ENCODE measurements at regions not wholly inside any gene's neighbourhood (a gene's known extent, or its start where the extent isn't known, plus 50 kb on each side); places are given as distances from the start of the nearest gene placed in this dataset.

DNA sequence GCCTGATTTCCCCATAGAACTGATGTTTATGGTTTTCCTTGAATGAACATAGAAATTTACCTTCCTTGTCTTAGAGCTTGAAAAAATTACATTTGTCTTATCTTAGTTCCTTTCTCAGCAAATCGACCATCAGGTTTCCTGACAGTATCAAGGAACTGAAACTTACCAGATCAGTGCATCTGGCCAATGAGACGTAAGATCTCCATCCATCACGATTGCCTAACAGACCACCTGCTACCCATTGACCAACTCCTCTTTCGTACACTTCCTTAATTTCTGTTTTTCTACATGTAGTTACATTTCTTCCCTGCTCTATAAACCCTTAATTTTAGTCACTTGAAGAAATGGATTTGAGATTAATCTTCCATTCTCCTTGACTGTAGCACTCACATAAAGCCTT lies 57.4 kb upstream of the TMPRSS15 start:
- no peak for DNase-seq

- DNase-seq, result no peak
Observed at GRCh38 chr21:18461743-18462142, 58.2 kb upstream of the TMPRSS15 start.

GRCh38 chr21:18467715-18468114 lies 64.1 kb upstream of the TMPRSS15 start:
- DNase-seq, result no peak

- DNase-seq, result no peak
Observed at GRCh38 chr21:18468790-18469189, 65.2 kb upstream of the TMPRSS15 start.

- no peak for DNase-seq
Observed at GRCh38 chr21:18476639-18477038, 73.1 kb upstream of the TMPRSS15 start.

GRCh38 chr21:18477043-18477442 lies 73.5 kb upstream of the TMPRSS15 start:
- DNase-seq, result no peak

- no peak for DNase-seq
Observed at GRCh38 chr21:18478513-18478912, 74.9 kb upstream of the TMPRSS15 start.

GRCh38 chr21:18488252-18488651 lies 84.7 kb upstream of the TMPRSS15 start:
- no peak for DNase-seq

- DNase-seq, result no peak
Observed at GRCh38 chr21:18493422-18493821, 89.8 kb upstream of the TMPRSS15 start.

GRCh38 chr21:18495523-18495922 lies 91.9 kb upstream of the TMPRSS15 start:
- DNase-seq, result no peak

GRCh38 chr21:18498431-18498830 lies 94.8 kb upstream of the TMPRSS15 start:
- DNase-seq, result no peak

GRCh38 chr21:18499761-18500376 lies 96.3 kb upstream of the TMPRSS15 start:
- DNase-seq, result no peak

DNA sequence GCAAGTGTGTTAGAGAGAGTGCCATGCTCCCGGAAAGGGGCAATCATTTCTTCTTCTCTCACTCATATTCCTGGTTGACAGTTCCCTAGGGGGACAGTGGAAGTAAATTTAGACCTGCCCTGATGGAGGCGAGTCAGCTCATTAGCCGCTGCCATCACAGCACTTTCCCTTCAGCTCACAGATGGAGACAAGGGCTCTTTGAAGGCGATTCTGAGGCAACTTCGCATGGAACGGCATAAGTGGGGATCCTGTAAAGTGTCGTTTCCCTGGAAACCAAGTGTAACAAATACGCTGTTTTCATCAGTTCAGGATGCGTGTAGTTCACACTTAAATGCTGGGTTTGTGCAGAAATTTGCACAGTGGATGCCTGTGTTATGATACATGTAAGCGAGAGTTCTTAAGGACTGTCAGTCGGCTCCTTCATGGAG lies 114.5 kb upstream of the TMPRSS15 start:
- no peak for DNase-seq

- no peak for DNase-seq
Observed at GRCh38 chr21:18521204-18521603, 117.6 kb upstream of the TMPRSS15 start.

- no peak for DNase-seq
Observed at GRCh38 chr21:18522181-18522972, 118.8 kb upstream of the TMPRSS15 start.

- no peak for DNase-seq
Observed at GRCh38 chr21:18524097-18524880, 120.7 kb upstream of the TMPRSS15 start.

DNA sequence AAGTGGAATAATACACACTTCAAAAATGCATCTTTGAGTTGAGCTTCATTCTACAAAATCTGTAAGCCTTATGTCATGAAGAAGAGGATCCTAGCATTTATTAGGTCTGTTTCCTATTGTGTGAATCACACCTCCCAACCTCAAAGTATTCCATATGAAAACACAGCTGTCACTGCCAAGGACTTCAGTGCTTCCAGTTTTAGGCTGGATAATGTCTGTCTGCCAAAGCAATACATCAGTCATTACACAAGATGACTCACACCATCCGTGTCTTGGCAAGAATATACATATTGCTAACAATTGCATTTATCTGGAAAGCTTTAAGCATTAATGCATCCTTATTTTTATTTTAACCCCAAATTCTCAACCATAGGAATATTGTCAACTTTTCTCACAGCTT lies 125.7 kb upstream of the TMPRSS15 start:
- DNase-seq, result peak; percentile 5

- DNase-seq, result no peak
Observed at GRCh38 chr21:18542081-18542480, 138.5 kb upstream of the TMPRSS15 start.

GRCh38 chr21:18545908-18546307 lies 142.3 kb upstream of the TMPRSS15 start:
- no peak for DNase-seq

- no peak for DNase-seq
Observed at GRCh38 chr21:18547347-18547746, 143.8 kb upstream of the TMPRSS15 start.

DNA sequence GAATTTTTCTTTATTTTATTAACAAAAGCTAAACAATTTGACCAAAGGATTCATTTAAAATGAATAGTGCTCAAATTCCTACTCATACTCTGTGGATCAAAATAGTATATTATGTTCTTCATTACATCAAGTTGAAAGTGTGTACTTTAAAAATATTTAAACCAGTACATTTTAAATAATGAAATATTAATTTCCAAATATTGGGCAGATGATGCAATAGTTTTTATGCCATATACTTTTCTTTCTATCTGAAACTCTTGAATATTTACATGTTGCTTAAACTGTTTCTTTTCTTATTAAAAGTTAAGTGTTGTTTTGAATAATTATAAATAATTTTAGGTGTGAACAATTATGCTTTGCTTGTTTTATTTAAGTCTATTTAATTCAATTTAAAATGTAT lies 144.7 kb upstream of the TMPRSS15 start:
- DNase-seq, result no peak

- no peak for DNase-seq
Observed at GRCh38 chr21:18549214-18549905, 145.8 kb upstream of the TMPRSS15 start.

DNA sequence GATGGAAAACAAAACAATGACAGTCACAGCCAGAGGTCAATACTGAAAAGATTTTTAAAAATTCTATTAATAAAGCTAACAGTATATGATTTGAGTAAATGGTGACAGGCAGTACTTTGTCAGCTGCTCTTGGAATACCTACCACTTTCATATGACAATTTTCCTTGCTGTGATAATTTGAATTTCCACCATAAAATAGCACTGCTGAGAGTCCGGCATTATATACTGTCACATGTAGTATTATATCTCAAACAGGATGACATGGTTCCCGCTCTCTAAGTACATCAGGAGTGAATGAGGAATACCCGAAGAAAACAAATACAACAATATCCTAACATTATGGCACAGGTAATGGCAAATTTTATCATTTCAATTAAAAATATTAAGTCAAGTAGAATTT lies 146.8 kb upstream of the TMPRSS15 start:
- no peak for DNase-seq

Data from DMS 273 treated with DMSO at 0.1 percent for 48 hours (cell line).